ENCODE measurements at regions not wholly inside any gene's neighbourhood (a gene's known extent, or its start where the extent isn't known, plus 50 kb on each side); places are given as distances from the start of the nearest gene placed in this dataset.

DNA sequence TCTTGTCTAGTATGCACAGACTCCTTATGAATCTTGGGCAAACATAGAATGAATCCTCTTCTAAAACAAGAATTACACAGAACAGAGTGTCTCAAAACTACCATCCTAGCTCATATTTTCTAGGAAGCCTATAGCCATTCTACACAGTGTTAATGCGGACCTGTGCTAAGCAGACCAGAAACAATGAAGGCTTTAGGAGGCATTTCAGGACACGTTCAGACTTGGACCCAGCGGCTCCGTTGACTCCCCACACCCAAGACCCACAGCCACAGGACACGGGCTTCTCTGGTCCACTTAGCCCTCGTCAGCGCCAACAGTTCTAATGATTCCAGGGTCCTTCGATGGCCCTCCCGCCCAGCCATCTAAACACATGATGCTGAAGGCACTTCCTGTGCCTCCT lies 182.2 kb downstream of the BCL11A start:
- no peak overlapping the region for H3K4me3 ChIP-seq (ENCODE audit: low read depth, low read length)
- no peak for DNase-seq (ENCODE audit: low read depth)
- TF ChIP-seq, protein P1, sequence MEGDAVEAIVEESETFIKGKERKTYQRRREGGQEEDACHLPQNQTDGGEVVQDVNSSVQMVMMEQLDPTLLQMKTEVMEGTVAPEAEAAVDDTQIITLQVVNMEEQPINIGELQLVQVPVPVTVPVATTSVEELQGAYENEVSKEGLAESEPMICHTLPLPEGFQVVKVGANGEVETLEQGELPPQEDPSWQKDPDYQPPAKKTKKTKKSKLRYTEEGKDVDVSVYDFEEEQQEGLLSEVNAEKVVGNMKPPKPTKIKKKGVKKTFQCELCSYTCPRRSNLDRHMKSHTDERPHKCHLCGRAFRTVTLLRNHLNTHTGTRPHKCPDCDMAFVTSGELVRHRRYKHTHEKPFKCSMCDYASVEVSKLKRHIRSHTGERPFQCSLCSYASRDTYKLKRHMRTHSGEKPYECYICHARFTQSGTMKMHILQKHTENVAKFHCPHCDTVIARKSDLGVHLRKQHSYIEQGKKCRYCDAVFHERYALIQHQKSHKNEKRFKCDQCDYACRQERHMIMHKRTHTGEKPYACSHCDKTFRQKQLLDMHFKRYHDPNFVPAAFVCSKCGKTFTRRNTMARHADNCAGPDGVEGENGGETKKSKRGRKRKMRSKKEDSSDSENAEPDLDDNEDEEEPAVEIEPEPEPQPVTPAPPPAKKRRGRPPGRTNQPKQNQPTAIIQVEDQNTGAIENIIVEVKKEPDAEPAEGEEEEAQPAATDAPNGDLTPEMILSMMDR (IDR thresholded peaks at IDR 0.05; ENCODE audit: insufficient read depth, low read length), result no peak

DNA sequence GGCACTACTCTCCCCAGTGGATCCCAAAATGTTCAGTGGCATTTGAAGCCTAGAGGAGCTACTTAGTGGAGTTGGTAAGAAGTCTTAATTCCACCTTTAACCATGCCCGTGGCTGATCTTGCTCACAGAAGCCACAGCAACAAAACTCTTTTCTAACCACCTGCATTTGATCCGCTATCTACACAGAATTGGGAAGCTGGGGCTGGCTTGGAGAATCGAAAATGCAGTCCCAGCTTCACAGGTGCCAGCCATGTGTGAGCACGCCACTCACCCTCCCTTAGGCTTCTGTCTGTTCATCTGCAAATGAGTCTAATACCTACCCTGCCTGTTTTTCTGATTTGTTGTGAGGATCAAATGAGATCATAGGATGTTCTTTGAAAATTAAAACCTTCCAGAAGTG lies 182.6 kb downstream of the BCL11A start:
- no peak overlapping the region for H3K4me3 ChIP-seq (ENCODE audit: low read depth, low read length)
- TF ChIP-seq, protein P1 (IDR thresholded peaks at IDR 0.05; ENCODE audit: insufficient read depth, low read length), result no peak
- DNase-seq (ENCODE audit: low read depth), result no peak

DNA sequence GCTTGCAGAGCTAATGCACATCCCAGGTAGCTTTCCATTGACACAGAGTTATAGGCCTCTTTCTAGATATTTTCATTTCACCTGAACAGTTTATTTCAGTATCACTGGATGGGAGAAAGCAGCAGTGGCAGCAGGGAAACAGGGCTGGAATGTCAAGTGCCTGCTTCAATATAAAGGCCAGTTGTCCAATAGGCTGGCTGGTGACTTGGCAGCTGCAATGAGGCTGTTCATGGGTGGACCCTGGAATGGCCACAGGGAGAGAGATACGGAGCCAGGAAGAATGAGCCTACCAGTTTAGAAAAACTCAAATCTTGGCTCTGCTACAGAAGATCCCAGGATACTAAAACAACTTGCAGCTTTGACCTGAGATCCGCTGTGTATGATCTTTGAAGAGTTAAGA lies 185.0 kb downstream of the BCL11A start:
- H3K4me3 ChIP-seq (ENCODE audit: low read depth, low read length), result no peak overlapping the region
- TF ChIP-seq, protein P1 (IDR thresholded peaks at IDR 0.05; ENCODE audit: insufficient read depth, low read length), result no peak
- no peak for DNase-seq (ENCODE audit: low read depth)

DNA sequence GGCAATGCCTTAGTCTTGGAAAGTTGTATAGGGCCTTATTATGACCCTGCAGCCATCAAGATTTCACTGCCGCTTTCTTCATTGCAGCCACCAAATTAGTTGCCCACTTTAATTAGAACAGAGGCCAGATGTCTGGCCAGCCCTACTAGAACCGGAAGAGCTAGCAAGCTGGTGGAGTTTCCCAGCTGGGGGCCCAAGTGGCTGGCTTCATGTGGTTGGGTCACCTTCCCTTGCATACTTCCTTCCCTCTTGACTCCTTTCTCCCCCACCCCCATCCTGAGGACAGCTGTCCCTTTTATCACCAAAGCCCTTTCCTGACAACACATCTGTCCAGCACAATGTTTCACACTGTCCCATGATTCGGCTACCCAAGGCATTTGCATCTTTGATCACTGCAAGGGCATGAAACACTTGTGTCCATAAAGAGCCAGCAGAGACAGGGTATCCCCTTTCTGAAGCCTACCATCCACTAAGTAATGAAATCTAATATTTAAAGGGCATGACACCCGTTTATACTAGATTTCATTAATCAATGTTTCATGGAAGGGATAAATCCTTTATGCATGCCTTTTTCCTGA lies 187.2 kb downstream of the BCL11A start:
- DNase-seq (ENCODE audit: low read depth), result no peak
- TF ChIP-seq, protein P1 (IDR thresholded peaks at IDR 0.05; ENCODE audit: insufficient read depth, low read length), result no peak
- no peak overlapping the region for H3K4me3 ChIP-seq (ENCODE audit: low read depth, low read length)

DNA sequence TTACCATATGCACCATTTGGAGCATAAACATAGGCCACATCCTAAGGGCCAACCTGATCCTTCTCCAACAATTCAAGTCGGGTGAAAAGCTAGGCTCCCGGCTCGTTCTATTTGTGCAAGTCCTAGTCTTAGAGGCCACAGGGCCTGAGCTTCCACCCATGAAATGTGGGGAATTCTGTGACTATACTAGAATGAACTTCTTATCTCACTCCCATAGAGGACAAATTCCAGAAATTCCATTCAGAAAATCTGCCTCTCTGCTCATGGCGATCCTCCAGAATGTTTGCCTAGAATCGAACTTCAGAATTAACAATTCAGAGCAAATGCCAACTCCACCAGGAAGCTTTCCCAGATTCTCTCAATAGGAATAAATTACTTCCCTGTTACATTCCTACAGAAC lies 187.9 kb downstream of the BCL11A start:
- TF ChIP-seq, protein P1 (IDR thresholded peaks at IDR 0.05; ENCODE audit: insufficient read depth, low read length), result no peak
- no peak overlapping the region for H3K4me3 ChIP-seq (ENCODE audit: low read depth, low read length)
- peak; percentile 1 for DNase-seq (ENCODE audit: low read depth)

DNA sequence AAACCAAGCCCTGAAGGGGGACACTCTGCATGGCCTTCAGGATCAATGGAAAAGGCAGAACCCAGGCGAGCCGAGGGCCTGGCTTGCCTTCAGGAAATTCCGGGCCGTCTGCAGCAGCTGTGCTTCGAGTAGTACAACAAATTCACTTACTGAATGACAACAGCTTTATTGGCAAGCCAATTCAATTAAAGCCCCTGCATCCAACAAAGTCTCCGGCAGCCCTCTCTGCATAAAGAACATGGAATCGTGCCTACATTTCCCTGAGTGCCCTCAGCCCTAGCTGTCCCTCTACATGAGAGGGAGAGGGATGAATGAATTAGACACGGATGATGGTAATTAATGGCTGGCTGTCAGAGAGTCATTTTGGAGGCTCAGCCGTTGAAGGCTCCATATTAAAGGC lies 189.0 kb downstream of the BCL11A start:
- DNase-seq (ENCODE audit: low read depth), result no peak
- no peak overlapping the region for H3K4me3 ChIP-seq (ENCODE audit: low read depth, low read length)
- TF ChIP-seq, protein P1 (IDR thresholded peaks at IDR 0.05; ENCODE audit: insufficient read depth, low read length), result no peak

DNA sequence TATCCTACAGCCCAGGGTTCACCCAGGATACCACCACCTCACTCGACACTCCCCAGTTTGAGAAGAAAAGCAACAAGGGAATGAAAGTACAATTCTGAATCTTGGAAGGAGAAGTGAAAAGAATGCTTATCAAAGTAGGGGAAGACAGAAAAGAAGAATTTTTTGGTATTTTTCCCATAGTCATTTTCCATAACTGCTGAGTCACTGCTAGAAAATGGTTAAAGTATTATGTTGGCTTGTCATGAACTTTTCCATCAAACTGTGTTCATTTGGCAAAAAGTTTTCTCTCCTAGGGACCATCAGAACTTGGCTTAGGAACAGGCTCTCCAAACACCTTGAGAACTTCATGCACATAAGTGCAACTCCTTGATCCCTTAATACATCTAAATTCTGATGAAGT lies 192.0 kb downstream of the BCL11A start:
- no peak for DNase-seq (ENCODE audit: low read depth)
- TF ChIP-seq, protein P1 (IDR thresholded peaks at IDR 0.05; ENCODE audit: insufficient read depth, low read length), result no peak
- no peak overlapping the region for H3K4me3 ChIP-seq (ENCODE audit: low read depth, low read length)

All from fibroblast of the aortic adventitia (primary cell).